GM12878 (cell line): ENCODE measurements at regions not wholly inside any gene's neighbourhood (a gene's known extent, or its start where the extent isn't known, plus 50 kb on each side); places are given as distances from the start of the nearest gene placed in this dataset.

Source experiments
- ATAC-seq: fragments of 200-7000 bp; cut with Tn5 transposase; 3 replicates; pipeline ENCODE4 v1.9.1; 2020; ENCODE audit warnings: mild to moderate bottlenecking, moderate library complexity
- BruUV-seq: library from RNA; stranded (reverse); fragments of 400-500 nt; replicated peaks from 2 replicates; lab custom pipeline; 2021; lab: Mats Ljungman, UMichigan
- CTCF ChIA-PET: fragments of 300-600 bp; sonication (Branson Sonifier 250); formaldehyde crosslinking; extraction: SDS; loops from one replicate; lab custom pipeline; 2021; ENCODE audit warnings: inconsistent platforms; lab: Yijun Ruan, JAX
- POLR2A ChIA-PET: fragments of 350-600 bp; formaldehyde crosslinking; extraction: SDS; loops from one replicate; lab custom pipeline; 2021; ENCODE audit warnings: inconsistent platforms; lab: Charles Lee
- RAD21 ChIA-PET: fragments of 300-600 bp; sonication (Branson Sonifier 250); formaldehyde crosslinking; loops from one replicate; lab custom pipeline; 2023; ENCODE audit warnings: antibody characterized with exemption; ENCODE audit not compliant: unreplicated experiment; lab: Charles Lee
- SMC1A ChIA-PET: fragments of 300-600 bp; sonication (Branson Sonifier 250); formaldehyde crosslinking; loops from one replicate; lab custom pipeline; 2023; ENCODE audit not compliant: unreplicated experiment, uncharacterized antibody; lab: Charles Lee
- DNase-seq: peaks from one replicate; pipeline ENCODE4 v3.0.0-alpha.2; 2011; ENCODE audit warnings: low read depth, low spot score
- FAIRE-seq: peaks from 3 replicates; lab custom pipeline; 2011; peaks lifted over from hg19 to GRCh38; lab: Jason Lieb, UNC
- H2AFZ ChIP-seq: 2 replicates; pipeline ENCODE4 v1.6.0; 2011; ENCODE audit warnings: low read depth, low read length, control low read depth; ENCODE audit not compliant: control insufficient read depth
- H3K27ac ChIP-seq: 2 replicates; pipeline ENCODE4 v1.5.1; 2011; ENCODE audit warnings: control low read depth; ENCODE audit not compliant: control insufficient read depth, insufficient read depth
- H3K27me3 ChIP-seq, 2 experiments: replicated peaks in 1 of 2; 2 replicates each; pipeline versions ENCODE4 v1.6.0 to v1.6.1; 2011; ENCODE audit warnings: low read length in 1 of 2; ENCODE audit not compliant: control insufficient read depth in 2 of 2, insufficient read depth in 2 of 2
- H3K36me3 ChIP-seq, 2 experiments: 2 replicates each; pipeline ENCODE4 v1.5.1; 2011; ENCODE audit warnings: low read length in 1 of 2; ENCODE audit not compliant: control insufficient read depth in 2 of 2, insufficient read depth in 2 of 2
- H3K4me1 ChIP-seq: 2 replicates; pipeline ENCODE4 v1.6.1; 2011; ENCODE audit warnings: mild to moderate bottlenecking, low read length, moderate library complexity, mixed read lengths; ENCODE audit not compliant: control insufficient read depth, insufficient read depth
- H3K4me2 ChIP-seq: 2 replicates; pipeline ENCODE4 v1.6.0; 2011; ENCODE audit warnings: control low read depth; ENCODE audit not compliant: control insufficient read depth, insufficient read depth
- H3K4me3 ChIP-seq: fragments of 200-600 bp; sonication (generic); 2 replicates; pipeline ENCODE4 v1.5.1; 2016
- H3K79me2 ChIP-seq: 2 replicates; pipeline ENCODE4 v1.6.0; 2011; ENCODE audit warnings: low read length; ENCODE audit not compliant: control insufficient read depth, insufficient read depth
- H3K9ac ChIP-seq: 2 replicates; pipeline ENCODE4 v1.8.0; 2011; ENCODE audit warnings: low read length, control low read depth, mixed read lengths; ENCODE audit not compliant: control insufficient read depth, insufficient read depth
- H3K9me3 ChIP-seq: replicated peaks from 3 replicates; pipeline ENCODE4 v1.5.1; 2011; ENCODE audit warnings: mild to moderate bottlenecking, low read length; ENCODE audit not compliant: control insufficient read depth, insufficient read depth
- H4K20me1 ChIP-seq: 2 replicates; pipeline ENCODE4 v1.6.0; 2011; ENCODE audit not compliant: control insufficient read depth, insufficient read depth
- BACH1 ChIP-seq: fragments of 450-650 bp; IDR thresholded peaks from 2 replicates; pipeline ENCODE4 v1.6.1; 2017; ENCODE audit warnings: mild to moderate bottlenecking, borderline replicate concordance
- CHD4 ChIP-seq: fragments of 200-600 bp; sonication (generic); IDR thresholded peaks from 2 replicates; pipeline ENCODE4 v1.6.1; 2016; ENCODE audit warnings: mild to moderate bottlenecking
- IRF5 ChIP-seq: fragments of 450-650 bp; IDR thresholded peaks from 2 replicates; pipeline ENCODE4 v1.6.1; 2017; ENCODE audit warnings: borderline replicate concordance
- NR2C1 ChIP-seq: fragments of 450-650 bp; IDR thresholded peaks from 2 replicates; pipeline ENCODE4 v1.6.1; 2017; ENCODE audit warnings: antibody characterized with exemption, mild to moderate bottlenecking, moderate library complexity
- REST ChIP-seq: IDR thresholded peaks from 2 replicates; pipeline ENCODE4 v1.6.1; 2012; ENCODE audit warnings: mild to moderate bottlenecking, low read depth, low read length
- RFX5 ChIP-seq: IDR thresholded peaks from 2 replicates; pipeline ENCODE4 v1.6.1; 2011; ENCODE audit warnings: low read depth, low read length, improper control_type of control experiment
- TAF1 ChIP-seq: IDR thresholded peaks from 2 replicates; pipeline ENCODE4 v1.6.1; 2011; ENCODE audit warnings: mild to moderate bottlenecking, low read depth, low read length, borderline replicate concordance
- WGBS: methylation state at CpG from one replicate; pipeline ENCODE4 v1.1.6; 2016; ENCODE audit warnings: low lambda C conversion rate; ENCODE audit not compliant: insufficient replicate concordance, insufficient coverage; ENCODE audit errors: missing lambda C conversion rate; 5-methylcytosine and 5-hydroxymethylcytosine counted together
- in situ Hi-C: fragments of 300-500 bp; cut with MboI; formaldehyde crosslinking; loops from 9 replicates; pipeline ENCODE4 v1.14.3; 2018; ENCODE audit warnings: mixed read lengths
- intact Hi-C: fragments of 100-400 bp; cut with micrococcal nuclease; formaldehyde crosslinking; loops from one replicate; pipeline ENCODE4 v1.14.2; 2022; ENCODE audit not compliant: unreplicated experiment

GRCh38 chr16:55242667-55243066 is 81.3 kb upstream of the IRX6 start:
- H3K9me3 ChIP-seq, result no peaks in the 10 kb centered on the region
- H3K36me3 ChIP-seq, result no peaks in the 10 kb centered on the region
- ChIA-PET RAD21 (no interaction called here), SMC1A (no interaction called here), CTCF (interaction anchor here (1.3 kb wide), 1 partner anchor 10 kb away, joined by 4 read pairs; no protein-coding TSS in a partner anchor), POLR2A (no interaction called here)
- H3K27ac ChIP-seq, result no peak overlapping the region
- no TSS peak for BruUV-seq
- intact Hi-C loops, result no loop called here
- WGBS, result 19% methylated on average over 3 of the region's 3 CpGs
- H3K4me3 ChIP-seq, result no peak overlapping the region
- no peaks in the 10 kb centered on the region for H3K79me2 ChIP-seq
- DNase-seq (no peak), FAIRE-seq (no peak), ATAC-seq (peak; percentile 46; the same call in 1 of the 3 replicates)
- in situ Hi-C loops, result no loop called here
- H3K27me3 ChIP-seq, result no peaks in the 10 kb centered on the region
- H4K20me1 ChIP-seq, result no peaks in the 10 kb centered on the region
- no peaks in the 10 kb centered on the region for H3K4me1 ChIP-seq
- no peak overlapping the region for H2AFZ ChIP-seq
- no peak overlapping the region for H3K9ac ChIP-seq
- TF ChIP-seq IRF5 (no peak), TAF1 (no peak), BACH1 (no peak), CHD4 (no peak), NR2C1 (no peak), REST (no peak), RFX5 (no peak)
- no peak overlapping the region for H3K4me2 ChIP-seq
